GM19193 (cell line): ENCODE measurements at regions not wholly inside any gene's neighbourhood (a gene's known extent, or its start where the extent isn't known, plus 50 kb on each side); places are given as distances from the start of the nearest gene placed in this dataset.

Experiments
- POLR2A ChIP-seq: IDR thresholded peaks from 4 replicates; pipeline ENCODE4 v1.6.1; 2011; ENCODE audit not compliant: insufficient read depth, insufficient read length; ENCODE audit errors: extremely low read depth

GRCh38 chr14:71731096-71731495 is 201.1 kb upstream of the RGS6 start:
- no peak for TF ChIP-seq POLR2A

- no peak for TF ChIP-seq POLR2A
Measured at GRCh38 chr14:71733210-71733883, 198.9 kb upstream of the RGS6 start.

- TF ChIP-seq POLR2A: no peak
Measured at GRCh38 chr14:71734076-71734475, 198.2 kb upstream of the RGS6 start.

GRCh38 chr14:71734885-71735284 is 197.3 kb upstream of the RGS6 start:
- TF ChIP-seq POLR2A: no peak

GRCh38 chr14:71737760-71738159 is 194.5 kb upstream of the RGS6 start:
- no peak for TF ChIP-seq POLR2A

GRCh38 chr14:71739273-71739990 is 192.8 kb upstream of the RGS6 start:
- TF ChIP-seq POLR2A: no peak

GRCh38 chr14:71741241-71741640 is 191.0 kb upstream of the RGS6 start:
- TF ChIP-seq POLR2A: no peak

GRCh38 chr14:71742485-71742884 is 189.7 kb upstream of the RGS6 start:
- TF ChIP-seq POLR2A: no peak

GRCh38 chr14:71745072-71745471 is 187.2 kb upstream of the RGS6 start:
- no peak for TF ChIP-seq POLR2A

- TF ChIP-seq POLR2A: no peak
Measured at GRCh38 chr14:71748196-71748595, 184.0 kb upstream of the RGS6 start.

GRCh38 chr14:71749613-71750238 is 182.5 kb upstream of the RGS6 start:
- no peak for TF ChIP-seq POLR2A

- no peak for TF ChIP-seq POLR2A
Measured at GRCh38 chr14:71751264-71751663, 181.0 kb upstream of the RGS6 start.

- no peak for TF ChIP-seq POLR2A
Measured at GRCh38 chr14:71752111-71752738, 180.0 kb upstream of the RGS6 start.

GRCh38 chr14:71753126-71753830 is 179.0 kb upstream of the RGS6 start:
- no peak for TF ChIP-seq POLR2A

- TF ChIP-seq POLR2A: no peak
Measured at GRCh38 chr14:71753976-71754375, 178.3 kb upstream of the RGS6 start.
